Upper lobe of left lung (tissue), 6 donors: ENCODE measurements at regions not wholly inside any gene's neighbourhood (a gene's known extent, or its start where the extent isn't known, plus 50 kb on each side); places are given as distances from the start of the nearest gene placed in this dataset.

Source experiments
- ATAC-seq, 2 donors: fragments of 200-7000 bp; cut with Tn5 transposase; one replicate each; pipeline ENCODE4 v1.9.1; 2022; ENCODE audit warnings: mild to moderate bottlenecking in 2 of 2, moderate library complexity in 2 of 2; ENCODE audit not compliant: low FRiP score in 2 of 2
- DNase-seq, 2 donors: peaks; one replicate each; pipeline ENCODE4 v3.0.0-alpha.2; 2019 to 2020
- H3K27ac ChIP-seq, 4 donors: fragments of 200-600 bp; sonication (generic); one replicate each; pipeline ENCODE4 v1.5.1; 2016 to 2019
- H3K27me3 ChIP-seq, 4 donors: fragments of 200-600 bp; sonication (generic); one replicate each; pipeline ENCODE4 v1.5.1; 2017 to 2019
- H3K36me3 ChIP-seq, 4 donors: fragments of 200-600 bp; sonication (generic); one replicate each; pipeline ENCODE4 v1.5.1; 2016 to 2019
- H3K4me1 ChIP-seq, 4 donors: fragments of 200-600 bp; sonication (generic); one replicate each; pipeline ENCODE4 v1.5.1; 2018 to 2019
- H3K4me3 ChIP-seq, 4 donors: fragments of 200-600 bp; sonication (generic); one replicate each; pipeline ENCODE4 v1.5.1; 2017 to 2019; ENCODE audit warnings: mild to moderate bottlenecking in 2 of 4, moderate library complexity in 1 of 4
- H3K9me3 ChIP-seq, 4 donors: fragments of 200-600 bp; sonication (generic); one replicate each; pipeline ENCODE4 v1.5.1; 2018 to 2019
- EP300 ChIP-seq, 4 donors: sonication (generic); formaldehyde crosslinking; IDR thresholded peaks; one replicate each; pipeline ENCODE4 v1.5.1; 2017; ENCODE audit warnings: antibody characterized with exemption in 4 of 4, control low read depth in 2 of 4
- POLR2A ChIP-seq, 4 donors: fragments of 450-650 bp; IDR thresholded peaks; one replicate each; pipeline ENCODE4 v1.5.1; 2016 to 2017; ENCODE audit warnings: antibody characterized with exemption in 4 of 4, mild to moderate bottlenecking in 2 of 4
- POLR2AphosphoS5 ChIP-seq, 2 donors: sonication (generic); formaldehyde crosslinking; IDR thresholded peaks; one replicate each; pipeline ENCODE4 v1.5.1; 2017; ENCODE audit warnings: antibody characterized with exemption in 2 of 2
- WGBS, 2 donors: methylation state at CpG; one replicate each; pipeline ENCODE4 v1.1.5; 2017 to 2018; 5-methylcytosine and 5-hydroxymethylcytosine counted together
- TF ChIP-seq, protein P1 (sequence below), 6 experiments: fragments of 450-650 bp in 4 of 6; fragments of 200-600 bp in 2 of 6; sonication (generic) in 2 of 6; IDR thresholded peaks; one replicate each; pipeline ENCODE4 v1.5.1; 2016 to 2019; ENCODE audit warnings: antibody characterized with exemption in 6 of 6
- donor health status: DM: no; HTN: no; CAD: no; lungs with moderate emphysema.
- donor health status: DM: no; HTN: yes; CAD: no; lungs with severe emphysema.

- Histone ChIP-seq H3K4me1 (peaks cover 0 to 9% (median 6%) of the 10 kb centered on the region in 4 donors), H3K4me3 (no peak overlapping the region), H3K9me3 (no peaks in the 10 kb centered on the region), H3K36me3 (no peaks in the 10 kb centered on the region), H3K27me3 (no peaks in the 10 kb centered on the region), H3K27ac (no peak overlapping the region)
- no peak for ATAC-seq
- DNase-seq = no peak
- WGBS, 2 donors = 93 to 99% methylated on average over 3 to 4 of the region's 4 CpGs
- no peak for TF ChIP-seq EP300 (IDR thresholded peaks at IDR 0.05)
- no peak for TF ChIP-seq POLR2A (IDR thresholded peaks at IDR 0.05)
- TF ChIP-seq, protein P1, sequence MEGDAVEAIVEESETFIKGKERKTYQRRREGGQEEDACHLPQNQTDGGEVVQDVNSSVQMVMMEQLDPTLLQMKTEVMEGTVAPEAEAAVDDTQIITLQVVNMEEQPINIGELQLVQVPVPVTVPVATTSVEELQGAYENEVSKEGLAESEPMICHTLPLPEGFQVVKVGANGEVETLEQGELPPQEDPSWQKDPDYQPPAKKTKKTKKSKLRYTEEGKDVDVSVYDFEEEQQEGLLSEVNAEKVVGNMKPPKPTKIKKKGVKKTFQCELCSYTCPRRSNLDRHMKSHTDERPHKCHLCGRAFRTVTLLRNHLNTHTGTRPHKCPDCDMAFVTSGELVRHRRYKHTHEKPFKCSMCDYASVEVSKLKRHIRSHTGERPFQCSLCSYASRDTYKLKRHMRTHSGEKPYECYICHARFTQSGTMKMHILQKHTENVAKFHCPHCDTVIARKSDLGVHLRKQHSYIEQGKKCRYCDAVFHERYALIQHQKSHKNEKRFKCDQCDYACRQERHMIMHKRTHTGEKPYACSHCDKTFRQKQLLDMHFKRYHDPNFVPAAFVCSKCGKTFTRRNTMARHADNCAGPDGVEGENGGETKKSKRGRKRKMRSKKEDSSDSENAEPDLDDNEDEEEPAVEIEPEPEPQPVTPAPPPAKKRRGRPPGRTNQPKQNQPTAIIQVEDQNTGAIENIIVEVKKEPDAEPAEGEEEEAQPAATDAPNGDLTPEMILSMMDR (IDR thresholded peaks at IDR 0.05) = no peak
- TF ChIP-seq POLR2AphosphoS5 (IDR thresholded peaks at IDR 0.05) = no peak
Measured at GRCh38 chr2:236849940-236850339, 235.7 kb upstream of the COPS8 start.

- WGBS, 2 donors = 84 to 87% methylated on average over 3 of the region's 3 CpGs
- no peaks in the 10 kb centered on the region for H3K27me3 ChIP-seq
- DNase-seq = no peak
- H3K4me1 ChIP-seq = peaks cover 0 to 9% (median 6%) of the 10 kb centered on the region in 4 donors
- TF ChIP-seq EP300 (IDR thresholded peaks at IDR 0.05) (no peak), POLR2AphosphoS5 (IDR thresholded peaks at IDR 0.05) (no peak), POLR2A (IDR thresholded peaks at IDR 0.05) (no peak)
- TF ChIP-seq, protein P1 (IDR thresholded peaks at IDR 0.05) = no peak
- no peaks in the 10 kb centered on the region for H3K9me3 ChIP-seq
- H3K27ac ChIP-seq = no peak overlapping the region
- no peaks in the 10 kb centered on the region for H3K36me3 ChIP-seq
- H3K4me3 ChIP-seq = no peak overlapping the region
- ATAC-seq = no peak
Measured at GRCh38 chr2:236851187-236851586, 234.5 kb upstream of the COPS8 start.

DNA sequence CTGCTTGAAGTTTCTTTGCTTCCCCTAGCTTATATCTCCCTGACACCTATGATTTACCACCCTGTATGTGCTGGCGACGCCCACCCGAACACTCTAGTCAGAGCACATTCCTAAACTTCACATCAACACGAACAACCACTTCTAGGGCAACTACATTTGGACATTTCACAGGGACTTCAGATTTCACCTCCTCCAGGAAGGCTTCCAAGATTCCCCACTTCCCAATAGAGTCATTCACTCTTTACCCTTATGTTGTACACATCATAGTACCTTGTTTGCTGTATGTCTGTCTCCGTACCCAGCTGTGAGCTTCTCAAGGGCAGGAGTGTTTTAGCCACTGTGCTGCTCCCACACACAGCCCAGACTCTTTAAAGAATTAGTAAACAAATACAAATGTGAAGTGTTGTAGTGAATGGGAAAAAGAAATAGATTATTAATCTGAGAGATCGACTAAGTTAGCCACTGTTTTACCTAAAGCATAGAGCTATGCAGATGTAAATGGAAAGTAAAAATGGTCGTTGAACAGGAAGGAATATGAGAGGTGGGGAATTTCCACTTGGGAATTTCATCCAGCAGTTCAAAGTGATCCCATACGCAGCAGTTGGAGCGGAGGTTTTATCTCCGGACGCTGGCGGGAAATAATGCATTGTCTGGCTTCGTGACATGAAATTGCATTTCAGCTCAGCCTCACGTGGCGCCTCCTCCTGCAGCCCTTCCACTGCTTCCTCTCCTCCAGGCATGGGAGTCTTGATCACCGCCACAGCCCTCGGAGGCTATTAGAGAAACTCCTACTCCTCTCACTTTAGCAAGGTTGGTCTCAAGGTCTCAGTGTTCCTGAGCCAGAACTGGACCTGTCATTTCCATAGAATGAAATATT, 233.4 kb upstream of the COPS8 start:
- no peaks in the 10 kb centered on the region for H3K9me3 ChIP-seq
- no peak overlapping the region for H3K4me3 ChIP-seq
- whole genome bisulfite sequencing, 2 donors = 54 to 67% methylated on average over 16 to 17 of the region's 17 CpGs
- H3K36me3 ChIP-seq = no peaks in the 10 kb centered on the region
- H3K27ac ChIP-seq = no peak overlapping the region
- DNase-seq = no peak
- H3K27me3 ChIP-seq = no peaks in the 10 kb centered on the region
- TF ChIP-seq, protein P1 (IDR thresholded peaks at IDR 0.05) = no peak
- TF ChIP-seq POLR2A (IDR thresholded peaks at IDR 0.05) (no peak), EP300 (IDR thresholded peaks at IDR 0.05) (no peak), POLR2AphosphoS5 (IDR thresholded peaks at IDR 0.05) (no peak)
- H3K4me1 ChIP-seq = peaks cover 0 to 9% (median 6%) of the 10 kb centered on the region in 4 donors
- no peak for ATAC-seq

DNA sequence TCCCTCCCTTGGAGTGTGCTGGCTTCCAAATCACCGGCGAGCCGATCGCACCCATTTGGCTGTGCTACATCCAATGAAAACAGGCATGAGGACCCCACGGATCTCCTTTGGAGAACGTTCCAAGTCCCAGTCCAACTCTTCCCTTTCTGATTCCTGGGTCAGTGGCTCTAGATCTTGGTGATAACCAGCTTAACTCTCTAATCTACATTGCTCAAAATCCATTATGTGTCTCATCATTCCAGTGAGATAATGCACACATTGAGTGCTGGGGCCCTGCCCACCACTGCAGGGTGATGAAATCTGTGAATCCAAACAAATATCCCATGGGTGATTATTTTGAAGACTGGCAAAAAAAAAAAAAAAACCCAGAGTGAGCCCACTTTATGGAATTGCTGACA, 232.7 kb upstream of the COPS8 start:
- H3K27ac ChIP-seq = no peak overlapping the region
- no peaks in the 10 kb centered on the region for H3K27me3 ChIP-seq
- WGBS, 2 donors = 65 to 78% methylated on average over 6 of the region's 6 CpGs
- H3K4me1 ChIP-seq = peaks cover 0 to 9% (median 6%) of the 10 kb centered on the region in 4 donors
- no peaks in the 10 kb centered on the region for H3K36me3 ChIP-seq
- H3K9me3 ChIP-seq = no peaks in the 10 kb centered on the region
- no peak overlapping the region for H3K4me3 ChIP-seq
- no peak for DNase-seq
- ATAC-seq = no peak
- no peak for TF ChIP-seq POLR2A (IDR thresholded peaks at IDR 0.05)
- TF ChIP-seq POLR2AphosphoS5 (IDR thresholded peaks at IDR 0.05) = no peak
- TF ChIP-seq, protein P1 (IDR thresholded peaks at IDR 0.05) = no peak
- TF ChIP-seq EP300 (IDR thresholded peaks at IDR 0.05) = no peak
